ENCODE measurements at regions not wholly inside any gene's neighbourhood (a gene's known extent, or its start where the extent isn't known, plus 50 kb on each side); places are given as distances from the start of the nearest gene placed in this dataset.

DNA sequence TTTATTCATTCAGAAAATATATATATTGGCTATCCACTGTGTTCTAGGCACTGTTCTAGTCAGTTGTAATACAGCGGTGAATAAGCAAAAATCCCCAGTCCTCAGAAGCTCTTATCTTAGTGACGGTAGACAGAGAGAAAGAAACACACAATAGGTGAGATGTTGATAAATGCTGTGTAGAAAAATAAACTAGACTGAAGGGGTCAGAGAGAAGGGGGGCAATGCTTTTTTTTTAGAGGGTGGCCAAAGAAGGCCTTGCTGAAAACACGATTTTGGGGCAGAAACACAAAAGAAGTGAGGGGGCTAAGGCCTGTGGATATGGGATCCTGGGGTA is 68.0 kb upstream of the MBOAT1 start:
- TF ChIP-seq, protein P1, sequence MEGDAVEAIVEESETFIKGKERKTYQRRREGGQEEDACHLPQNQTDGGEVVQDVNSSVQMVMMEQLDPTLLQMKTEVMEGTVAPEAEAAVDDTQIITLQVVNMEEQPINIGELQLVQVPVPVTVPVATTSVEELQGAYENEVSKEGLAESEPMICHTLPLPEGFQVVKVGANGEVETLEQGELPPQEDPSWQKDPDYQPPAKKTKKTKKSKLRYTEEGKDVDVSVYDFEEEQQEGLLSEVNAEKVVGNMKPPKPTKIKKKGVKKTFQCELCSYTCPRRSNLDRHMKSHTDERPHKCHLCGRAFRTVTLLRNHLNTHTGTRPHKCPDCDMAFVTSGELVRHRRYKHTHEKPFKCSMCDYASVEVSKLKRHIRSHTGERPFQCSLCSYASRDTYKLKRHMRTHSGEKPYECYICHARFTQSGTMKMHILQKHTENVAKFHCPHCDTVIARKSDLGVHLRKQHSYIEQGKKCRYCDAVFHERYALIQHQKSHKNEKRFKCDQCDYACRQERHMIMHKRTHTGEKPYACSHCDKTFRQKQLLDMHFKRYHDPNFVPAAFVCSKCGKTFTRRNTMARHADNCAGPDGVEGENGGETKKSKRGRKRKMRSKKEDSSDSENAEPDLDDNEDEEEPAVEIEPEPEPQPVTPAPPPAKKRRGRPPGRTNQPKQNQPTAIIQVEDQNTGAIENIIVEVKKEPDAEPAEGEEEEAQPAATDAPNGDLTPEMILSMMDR (IDR thresholded peaks at IDR 0.05), result no peak
- TF ChIP-seq POLR2A (IDR thresholded peaks at IDR 0.05), result no peak
